ENCODE measurements at regions not wholly inside any gene's neighbourhood (a gene's known extent, or its start where the extent isn't known, plus 50 kb on each side); places are given as distances from the start of the nearest gene placed in this dataset.

- no peak overlapping the region for H3K23ac ChIP-seq (ENCODE audit: insufficient read length)
- no peak for TF ChIP-seq SIRT6 (IDR thresholded peaks at IDR 0.05; ENCODE audit: low read length)
- no peak for TF ChIP-seq MAX (IDR thresholded peaks at IDR 0.05)
- TF ChIP-seq FOSL1 (IDR thresholded peaks at IDR 0.05; ENCODE audit: insufficient read depth, low read depth, low read length) = no peak
- no peak for TF ChIP-seq POLR2A (IDR thresholded peaks at IDR 0.05; ENCODE audit: control extremely low read depth in 1 of 2, low read depth in 2 of 2, low read length in 2 of 2)
- TF ChIP-seq PHF8 (conservative IDR thresholded peaks at IDR 0.05; ENCODE audit: low read depth, low read length) = no peak
- TF ChIP-seq POLR2AphosphoS5 (IDR thresholded peaks at IDR 0.05; ENCODE audit: low read depth, low read length) = no peak
- no peak for TF ChIP-seq KDM5A (IDR thresholded peaks at IDR 0.05; ENCODE audit: low read length)
- TF ChIP-seq EZH2 (IDR thresholded peaks at IDR 0.05; ENCODE audit: low read depth, low read length, severe bottlenecking) = no peak
- no peak for TF ChIP-seq SP4 (IDR thresholded peaks at IDR 0.05; ENCODE audit: low read length)
- no peak overlapping the region for H2BK20ac ChIP-seq (ENCODE audit: low read length)
- H4K91ac ChIP-seq (replicated peaks; ENCODE audit: insufficient read length, low read length) = no peak overlapping the region
- no peaks in the 10 kb centered on the region for H3K79me1 ChIP-seq (ENCODE audit: low read depth, low read length)
- no peaks in the 10 kb centered on the region for H3K9me3 ChIP-seq (ENCODE audit: insufficient read depth in 2 of 2, low read depth in 1 of 2, low read length in 1 of 2)
- no peak overlapping the region for H3K4me3 ChIP-seq (ENCODE audit: extremely low read depth in 1 of 4, insufficient read depth in 2 of 4, low read depth in 3 of 4, low read length in 4 of 4)
- no peak overlapping the region for H2BK5ac ChIP-seq (ENCODE audit: low read depth, low read length)
- H2AK5ac ChIP-seq (ENCODE audit: low read depth, low read length) = no peak overlapping the region
- no peaks in the 10 kb centered on the region for H3K36me3 ChIP-seq (ENCODE audit: control insufficient read depth in 2 of 4, insufficient read depth in 4 of 4, low read length in 3 of 4)
- CTCF ChIA-PET (ENCODE audit: partially characterized antibody) = no interaction called here
- no peaks in the 10 kb centered on the region for H3K23me2 ChIP-seq (ENCODE audit: low read depth, low read length)
- no peak overlapping the region for H3K4ac ChIP-seq (replicated peaks; ENCODE audit: insufficient read length, low read depth, low read length)
- no peak overlapping the region for H3K18ac ChIP-seq (ENCODE audit: extremely low read depth, low read length)
- H2AFZ ChIP-seq (ENCODE audit: low read length) = no peak overlapping the region
- no peak overlapping the region for H3K14ac ChIP-seq (ENCODE audit: insufficient read length)
- H3K27ac ChIP-seq (ENCODE audit: low read depth, low read length) = no peak overlapping the region
- DNase-seq (ENCODE audit: low read depth in 1 of 2, low spot score in 2 of 2) = no peak
- no peaks in the 10 kb centered on the region for H4K20me1 ChIP-seq (replicated peaks in 1 of 2; ENCODE audit: control insufficient read depth in 1 of 2, insufficient read depth in 2 of 2, low read length in 2 of 2)
- no peak overlapping the region for H3K9ac ChIP-seq (replicated peaks in 1 of 4; ENCODE audit: extremely low read depth in 1 of 4, low read depth in 3 of 4, low read length in 3 of 4)
- no peak overlapping the region for H2BK12ac ChIP-seq (ENCODE audit: low read depth, low read length)
- H4K8ac ChIP-seq (ENCODE audit: extremely low read depth, insufficient read depth, low read length) = no peak overlapping the region
- no peaks in the 10 kb centered on the region for H3K79me2 ChIP-seq (ENCODE audit: control insufficient read depth in 1 of 2, insufficient read depth in 2 of 2, low read length in 2 of 2)
- FAIRE-seq = no peak
- no peak overlapping the region for H4K5ac ChIP-seq (ENCODE audit: insufficient read length, low read depth, low read length)
- H3K27me3 ChIP-seq (replicated peaks in 1 of 4; ENCODE audit: control insufficient read depth in 3 of 4, extremely low read depth in 1 of 4, insufficient read depth in 3 of 4, low read length in 3 of 4) = no peaks in the 10 kb centered on the region
- POLR2A ChIA-PET (ENCODE audit: partially characterized antibody) = no interaction called here
- H3K56ac ChIP-seq (replicated peaks; ENCODE audit: insufficient read length, low read depth, low read length) = no peak overlapping the region
- no peak overlapping the region for H2BK120ac ChIP-seq (replicated peaks; ENCODE audit: low read depth, low read length)
- H3K4me1 ChIP-seq (replicated peaks in 1 of 4; ENCODE audit: control insufficient read depth in 3 of 4, insufficient read depth in 4 of 4, low read length in 3 of 4) = no peaks in the 10 kb centered on the region
- H3K4me2 ChIP-seq (ENCODE audit: insufficient read depth in 1 of 2, low read depth in 2 of 2, low read length in 2 of 2) = no peak overlapping the region
- H2BK15ac ChIP-seq (ENCODE audit: low read length) = no peak overlapping the region
- 75% methylated on average over 1 of the region's 1 CpG; no CpG with 5 or more reads in 1 of the 2 experiments for WGBS, 2 experiments (ENCODE audit: extremely low coverage in 1 of 2, insufficient coverage in 1 of 2, insufficient read length in 1 of 2, insufficient replicate concordance in 2 of 2, low coverage in 1 of 2, low lambda C conversion rate in 2 of 2, missing lambda C conversion rate in 1 of 2)
Observed at GRCh38 chrX:144810539-144810938, 436.8 kb upstream of the SPANXN1 start.

Measured in H1 (cell line).